GM19035 (cell line): ENCODE measurements at regions not wholly inside any gene's neighbourhood (a gene's known extent, or its start where the extent isn't known, plus 50 kb on each side); places are given as distances from the start of the nearest gene placed in this dataset.
A peak's percentile ranks its signal among the peaks of the same experiment; 100 is the strongest.

Experiments used
- ATAC-seq: cut with Tn5 transposase; IDR thresholded peaks from one replicate; pipeline ENCODE4 v1.9.1; 2021; ENCODE audit not compliant: unreplicated experiment

DNA sequence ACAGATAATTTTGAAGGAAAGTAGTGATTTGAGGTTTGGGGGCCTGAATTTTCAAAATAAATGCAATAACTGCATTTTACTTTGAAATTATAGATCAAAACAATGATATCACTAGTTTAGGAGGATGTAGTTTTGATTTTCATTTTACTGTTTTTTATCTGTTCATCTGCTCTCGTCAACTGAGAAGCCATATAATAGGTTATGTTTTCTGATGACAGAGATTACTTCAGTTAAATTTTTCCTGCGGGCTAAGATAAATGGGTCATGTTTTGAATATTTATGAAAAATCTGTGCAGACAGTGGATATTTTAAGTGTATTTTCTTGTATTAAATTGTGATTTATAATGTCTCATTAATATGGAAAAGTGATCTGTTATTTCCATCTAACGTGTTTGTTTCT lies 573.4 kb downstream of the CPS1 start:
- ATAC-seq, result no peak

DNA sequence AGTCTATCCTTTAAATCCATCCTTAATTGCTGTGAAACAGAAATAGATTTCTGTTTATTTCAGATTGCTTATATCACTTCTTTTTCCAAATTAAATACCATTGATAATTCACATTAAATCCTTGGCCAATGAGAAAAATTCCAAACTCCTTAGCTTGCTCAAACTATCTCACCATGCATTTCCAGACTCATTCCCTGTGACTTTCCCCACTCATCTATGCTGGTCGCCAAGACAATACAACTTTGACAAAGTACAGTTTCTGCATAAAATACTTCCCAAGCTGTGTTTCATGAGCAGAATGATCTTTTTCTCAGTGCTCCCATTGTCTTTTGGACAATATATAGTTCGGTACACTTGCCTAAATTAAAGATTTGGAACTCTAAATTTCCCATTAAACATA lies 575.6 kb downstream of the CPS1 start:
- no peak for ATAC-seq

DNA sequence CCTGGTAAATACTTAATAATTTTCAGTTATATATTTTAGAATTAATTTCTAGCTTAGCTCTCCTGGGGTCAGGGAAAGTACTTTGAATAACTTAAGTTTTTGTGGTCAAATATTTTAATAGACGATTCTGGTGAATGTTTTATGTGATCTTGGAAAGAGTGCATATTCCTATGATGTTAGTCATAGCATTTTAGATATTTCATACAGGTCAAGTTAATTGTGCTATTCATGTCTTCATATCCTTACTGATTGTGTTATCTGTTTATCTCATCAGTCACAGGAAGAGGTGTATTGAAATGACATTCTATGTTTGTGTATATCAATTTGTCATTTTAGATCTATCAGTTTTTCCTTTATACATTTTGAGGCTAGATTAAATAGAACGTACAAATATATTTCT lies 576.2 kb downstream of the CPS1 start:
- ATAC-seq, result no peak

DNA sequence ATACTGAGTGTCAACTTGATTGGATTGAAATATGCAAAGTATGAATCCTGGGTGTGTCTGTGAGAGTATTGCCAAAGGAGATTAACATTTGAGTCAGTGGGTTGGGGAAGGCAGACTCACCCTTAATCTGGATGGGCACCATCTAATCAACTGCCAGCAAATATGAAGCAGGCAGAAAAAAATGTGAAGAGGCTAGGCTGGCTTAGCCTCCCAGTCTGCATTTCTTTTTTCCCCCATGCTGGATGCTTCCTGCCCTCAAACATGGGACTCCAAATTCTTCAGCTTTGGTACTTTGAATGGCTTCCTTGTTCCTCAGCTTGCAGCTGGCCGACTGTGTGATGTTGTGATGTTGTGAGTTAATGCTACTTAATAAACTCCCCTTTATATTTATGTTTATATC lies 577.4 kb downstream of the CPS1 start:
- no peak for ATAC-seq

DNA sequence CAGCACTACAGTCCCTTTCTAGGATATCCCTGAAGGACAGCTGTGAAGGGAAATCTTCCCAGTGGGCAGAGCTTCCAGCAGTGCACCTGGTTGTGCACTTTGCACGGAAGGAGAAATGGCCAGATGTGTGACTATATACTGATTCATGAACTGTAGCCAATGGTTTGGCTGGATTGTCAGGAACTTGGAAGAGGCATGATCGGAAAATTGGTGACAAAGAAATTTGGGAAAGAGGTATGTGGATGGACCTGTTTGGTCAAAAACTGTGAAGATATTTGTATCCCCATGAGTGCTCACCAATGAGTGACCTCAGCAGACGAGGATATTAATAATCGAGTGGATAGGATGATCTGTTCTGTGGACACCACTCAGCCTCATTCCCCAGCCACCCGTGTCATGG lies 582.2 kb downstream of the CPS1 start:
- ATAC-seq, result no peak

DNA sequence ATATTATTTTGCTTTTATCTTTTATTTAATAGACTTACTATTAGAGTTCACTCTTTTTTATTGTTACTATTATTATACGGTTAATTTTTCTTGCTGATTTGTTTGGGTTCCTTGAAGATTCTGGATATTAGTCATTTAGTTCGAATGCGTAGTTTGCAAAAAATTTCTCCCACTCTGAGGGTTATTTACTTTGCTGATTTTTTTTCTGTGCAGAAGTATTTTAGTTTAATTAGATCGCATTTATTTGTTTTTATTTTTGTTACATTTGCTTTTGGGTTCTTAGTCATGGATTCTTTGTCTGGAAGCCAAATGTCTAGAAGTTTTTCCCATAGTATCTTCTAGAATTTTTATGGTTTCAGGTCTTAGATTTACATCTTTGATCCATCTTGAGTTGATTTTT lies 585.2 kb downstream of the CPS1 start:
- no peak for ATAC-seq

DNA sequence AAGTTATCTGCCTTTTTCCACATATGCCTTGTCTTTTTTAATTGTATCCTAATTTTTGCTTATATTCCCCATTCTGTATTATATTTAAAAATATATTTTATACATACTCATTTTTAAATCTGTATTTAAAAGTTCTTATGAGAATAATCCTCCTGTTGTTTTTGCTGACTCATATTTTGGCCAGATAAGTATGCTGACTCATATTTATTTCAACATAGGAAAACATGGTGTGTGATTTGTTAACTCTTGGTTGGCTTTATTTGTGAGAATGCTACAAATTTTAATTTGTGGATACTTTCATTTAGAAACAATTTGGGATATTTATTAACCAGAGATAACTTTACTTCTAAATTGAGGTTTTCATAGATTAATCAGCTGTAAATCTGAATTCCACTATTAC lies 587.7 kb downstream of the CPS1 start:
- ATAC-seq, result no peak

DNA sequence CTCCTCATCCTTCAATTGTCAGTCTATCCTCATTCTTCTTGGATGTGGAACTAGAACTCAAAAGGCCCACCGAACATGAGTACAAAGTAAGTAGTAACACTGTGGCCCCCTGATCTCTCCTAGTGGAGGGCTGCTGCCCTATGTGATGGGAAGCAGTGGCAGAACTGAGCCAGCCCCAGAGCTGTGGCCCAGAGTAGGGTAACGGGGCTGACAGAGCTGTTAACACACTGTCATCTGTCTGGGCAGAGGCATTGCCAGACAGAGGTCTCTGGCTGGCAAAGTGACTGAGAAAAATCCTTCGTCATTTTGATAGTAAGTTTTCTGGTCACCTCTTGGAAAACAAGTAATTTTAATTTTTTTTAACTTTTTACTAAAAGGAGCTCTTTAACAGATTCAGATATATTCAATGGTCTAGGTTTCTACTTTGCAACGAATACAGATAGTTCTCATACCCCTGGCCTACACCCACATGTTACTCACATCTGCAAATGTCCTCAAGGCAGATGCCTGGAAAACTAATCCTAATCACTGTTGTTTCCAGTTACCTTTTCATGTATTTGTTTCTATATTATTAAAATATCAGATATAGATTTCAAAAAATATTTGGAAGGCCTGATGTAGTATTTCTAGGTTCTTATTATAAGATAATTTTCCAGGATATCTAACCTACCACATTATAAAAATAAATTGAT lies 588.7 kb downstream of the CPS1 start:
- ATAC-seq, result no peak

DNA sequence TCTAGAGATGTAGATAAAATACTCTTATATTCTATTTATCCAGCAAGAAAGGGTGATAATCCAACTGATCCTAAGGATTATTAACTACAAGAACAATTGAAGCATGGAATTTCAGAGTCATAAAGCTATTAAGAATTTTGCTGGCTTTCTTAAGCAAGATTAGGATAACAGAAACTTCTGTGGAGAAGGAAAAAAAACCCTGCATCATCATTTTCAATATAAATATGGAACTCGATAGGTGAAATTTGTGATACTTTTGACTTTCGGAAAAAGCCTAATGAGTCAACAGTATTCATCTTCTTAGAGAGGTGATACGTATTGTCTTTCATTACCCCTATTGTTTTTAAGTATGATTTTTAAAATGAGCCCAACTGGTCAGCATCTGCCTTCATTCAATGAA lies 593.3 kb downstream of the CPS1 start:
- ATAC-seq, result no peak

DNA sequence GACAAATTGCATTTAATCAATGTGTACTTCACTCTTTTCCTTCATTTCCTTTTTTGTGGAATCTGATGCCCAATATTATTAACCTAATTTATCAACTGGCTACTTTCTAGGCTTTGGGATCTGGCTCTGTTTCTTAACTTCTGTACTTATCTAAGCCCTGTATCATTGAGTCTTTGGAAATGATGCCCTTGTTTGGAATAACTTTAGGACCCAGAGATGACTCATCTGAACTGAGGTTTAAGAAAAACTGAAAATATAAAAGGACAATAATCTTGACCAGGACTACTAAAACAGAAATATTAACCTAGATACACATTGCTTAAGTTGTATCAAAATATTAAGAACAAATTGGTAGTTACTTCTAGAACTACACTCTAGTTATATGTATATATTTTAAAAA lies 600.8 kb downstream of the CPS1 start:
- ATAC-seq, result no peak

DNA sequence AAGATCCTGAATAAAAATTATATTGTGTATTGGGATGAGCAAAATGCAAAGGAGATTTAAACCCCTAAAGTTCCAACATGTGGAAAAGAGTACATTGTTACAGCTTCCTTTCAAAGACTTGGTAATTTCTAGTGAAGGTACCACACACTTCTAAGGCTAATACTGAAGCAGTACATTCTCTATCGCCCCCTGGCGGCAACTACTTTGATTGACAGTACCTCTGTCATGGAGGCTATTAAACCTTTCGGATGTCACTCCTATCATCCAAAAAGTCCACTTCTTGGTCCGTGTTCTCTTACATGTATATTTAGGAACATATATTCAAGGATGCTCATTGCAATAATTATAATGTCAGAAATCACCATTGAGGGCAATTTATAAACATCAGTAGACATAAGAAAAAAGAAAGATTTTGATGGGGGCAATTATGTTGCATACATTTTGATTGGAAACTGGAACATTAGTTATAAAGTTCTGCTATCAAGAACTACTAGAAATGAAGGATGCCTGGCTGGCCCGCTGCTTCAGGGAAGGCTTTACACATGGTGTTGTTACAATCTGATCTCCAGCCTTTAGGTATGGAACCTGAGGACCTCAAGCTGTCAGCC lies 601.6 kb downstream of the CPS1 start:
- peak; percentile 99 for ATAC-seq

DNA sequence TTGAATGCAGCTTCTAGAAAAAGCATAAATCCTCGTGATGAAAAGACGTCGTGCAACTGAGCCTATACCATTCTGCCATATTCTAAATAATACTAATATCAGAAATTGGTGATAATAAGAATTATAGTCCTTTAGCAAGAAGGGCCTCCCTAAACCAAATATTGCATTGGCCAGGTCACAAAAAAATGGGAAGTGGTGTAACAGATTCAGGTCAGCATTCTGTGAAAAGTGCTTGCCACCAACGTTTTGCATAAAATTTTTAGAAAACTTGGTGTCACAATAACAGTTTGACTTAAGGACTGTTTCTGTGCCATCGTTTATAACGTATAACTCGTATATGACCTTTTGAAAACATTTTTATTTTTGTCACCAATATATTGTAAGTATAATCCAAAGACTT lies 603.6 kb downstream of the CPS1 start:
- ATAC-seq, result no peak

DNA sequence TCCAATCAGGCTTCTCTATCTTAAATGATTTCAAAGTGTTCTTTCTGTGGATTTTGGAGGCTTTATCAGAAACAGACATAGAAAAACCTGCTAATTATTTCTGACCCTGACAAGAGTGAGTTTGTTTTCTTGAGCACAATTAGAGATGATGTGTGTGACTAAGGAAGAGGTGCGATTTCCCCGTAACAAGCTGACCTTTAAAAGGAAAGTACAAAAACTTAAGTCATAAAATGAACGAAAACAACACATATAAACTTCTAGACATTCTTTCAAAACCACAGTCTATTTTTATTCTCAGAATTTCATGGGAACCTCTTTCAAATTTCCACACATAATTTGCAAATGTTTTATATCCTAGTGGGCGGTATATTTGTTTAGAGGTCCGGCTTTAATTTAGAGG lies 604.8 kb downstream of the CPS1 start:
- no peak for ATAC-seq

DNA sequence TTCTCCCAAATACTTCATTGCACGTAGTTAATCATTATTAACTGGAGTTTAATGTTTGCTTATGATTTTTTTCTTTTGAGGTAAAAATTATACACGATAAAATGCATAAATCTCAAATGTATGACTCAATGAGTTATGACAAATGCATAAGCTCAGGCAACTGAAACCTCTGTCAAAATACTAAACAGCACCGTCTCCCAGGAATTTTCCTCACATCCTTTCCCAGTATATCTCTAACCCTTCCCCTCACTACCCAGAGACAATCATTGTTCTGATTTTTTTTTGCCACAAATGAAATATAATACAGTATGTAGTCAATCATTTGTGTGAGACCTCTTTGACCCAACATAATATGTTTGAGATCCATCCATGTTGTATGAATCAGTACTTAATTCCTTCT lies 606.5 kb downstream of the CPS1 start:
- ATAC-seq, result no peak

DNA sequence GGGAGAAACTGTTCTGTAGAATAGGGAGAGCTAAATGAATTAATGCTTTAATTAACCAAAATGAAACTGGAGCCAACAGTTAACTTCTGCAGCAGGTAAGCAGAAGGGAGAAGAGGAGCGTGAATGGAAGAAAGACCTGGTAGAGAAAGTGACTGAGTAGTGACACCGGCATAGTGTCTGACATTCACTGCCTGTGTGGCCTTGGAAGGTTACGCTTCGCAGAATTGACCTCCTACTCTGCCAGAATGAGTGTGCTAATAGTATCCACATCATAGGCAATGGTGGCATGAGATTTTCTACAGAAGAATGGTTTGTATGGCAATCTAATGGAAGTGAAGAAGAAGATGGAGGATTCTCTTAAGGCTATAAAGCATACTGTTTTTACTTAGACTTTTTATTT lies 614.4 kb downstream of the CPS1 start:
- ATAC-seq, result no peak

DNA sequence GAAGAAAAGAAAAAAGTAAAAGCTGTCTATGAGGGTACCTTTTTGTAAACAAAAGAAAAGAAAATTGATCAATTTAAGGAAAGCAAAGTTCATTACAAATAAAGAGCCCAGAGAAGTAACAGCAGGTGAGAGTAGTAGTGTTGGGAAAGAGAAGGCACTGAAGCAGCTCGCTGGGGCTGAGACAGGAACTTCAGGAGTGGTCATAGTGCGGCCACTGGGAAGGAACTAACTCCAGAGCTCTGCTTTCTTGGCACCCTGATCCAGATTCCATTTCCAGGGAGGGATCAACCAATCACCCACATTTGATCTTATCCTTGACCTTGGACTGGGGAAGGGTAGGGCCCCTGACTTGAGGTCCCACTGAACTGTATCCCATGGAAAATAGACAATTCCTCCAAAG lies 617.6 kb downstream of the CPS1 start:
- no peak for ATAC-seq

DNA sequence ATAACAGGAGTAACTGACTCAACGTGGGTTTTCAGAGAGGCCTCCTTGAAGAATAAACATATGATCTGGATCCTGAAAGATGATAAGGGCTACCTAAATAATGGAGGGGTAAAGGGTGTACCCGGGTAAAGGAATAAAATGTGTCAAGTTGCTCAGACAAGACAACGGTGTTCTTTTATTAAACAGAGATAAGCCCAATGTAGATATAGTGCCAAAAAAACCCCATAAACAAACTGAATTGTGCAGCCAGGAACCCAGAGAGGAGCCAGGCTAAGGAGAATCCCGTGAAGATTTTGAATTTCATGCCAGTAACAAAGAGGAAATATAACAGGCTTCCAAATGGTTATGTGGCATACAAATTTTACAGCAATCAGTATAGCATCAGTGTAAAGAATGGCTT lies 618.2 kb downstream of the CPS1 start:
- ATAC-seq, result no peak

DNA sequence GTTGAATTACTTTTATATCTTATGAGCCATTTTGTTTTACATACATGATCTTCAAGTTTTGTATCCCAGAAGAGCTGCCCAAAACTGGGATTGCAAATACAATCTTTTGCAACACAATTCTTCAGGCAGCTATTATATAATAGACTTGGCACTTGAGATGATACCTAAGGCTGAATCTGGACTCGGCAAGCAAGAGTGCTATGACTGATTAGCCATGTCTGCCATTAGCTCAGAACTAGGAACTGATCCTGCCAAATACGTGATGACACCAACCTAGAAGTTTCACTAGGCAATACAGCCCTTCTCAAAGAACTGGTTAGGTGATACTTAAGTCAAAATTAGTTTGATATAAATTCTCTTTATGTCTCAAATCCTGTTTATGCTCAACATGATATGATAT lies 619.6 kb downstream of the CPS1 start:
- no peak for ATAC-seq

DNA sequence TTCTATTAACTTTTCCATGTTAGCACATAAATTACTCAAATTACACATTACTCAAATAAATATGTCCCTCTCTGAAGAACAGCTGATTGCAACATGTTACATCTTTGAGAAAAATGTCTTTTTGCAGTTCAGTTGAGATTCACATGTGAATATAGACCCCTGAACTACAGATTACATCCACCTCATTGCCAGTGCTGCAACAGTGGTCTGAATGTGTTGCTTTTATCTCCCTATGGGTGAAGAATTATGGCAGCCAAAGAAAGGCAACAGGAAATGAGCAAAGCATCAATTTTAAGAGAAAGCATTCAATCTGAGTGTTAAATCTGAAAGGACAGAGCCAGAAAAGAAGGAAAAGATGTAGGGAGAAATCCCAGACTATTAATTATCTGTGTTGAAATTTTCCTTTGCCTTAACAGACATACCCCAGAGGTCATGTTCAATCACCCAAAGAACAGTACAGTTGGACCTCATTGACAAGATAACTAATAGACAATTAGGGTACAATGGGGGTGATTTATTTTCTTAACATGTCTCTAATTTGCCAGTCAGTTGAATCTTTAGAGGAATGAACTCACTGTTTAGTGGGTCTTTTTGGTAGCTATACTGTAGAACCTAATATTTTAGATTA lies 620.2 kb downstream of the CPS1 start:
- no peak for ATAC-seq

DNA sequence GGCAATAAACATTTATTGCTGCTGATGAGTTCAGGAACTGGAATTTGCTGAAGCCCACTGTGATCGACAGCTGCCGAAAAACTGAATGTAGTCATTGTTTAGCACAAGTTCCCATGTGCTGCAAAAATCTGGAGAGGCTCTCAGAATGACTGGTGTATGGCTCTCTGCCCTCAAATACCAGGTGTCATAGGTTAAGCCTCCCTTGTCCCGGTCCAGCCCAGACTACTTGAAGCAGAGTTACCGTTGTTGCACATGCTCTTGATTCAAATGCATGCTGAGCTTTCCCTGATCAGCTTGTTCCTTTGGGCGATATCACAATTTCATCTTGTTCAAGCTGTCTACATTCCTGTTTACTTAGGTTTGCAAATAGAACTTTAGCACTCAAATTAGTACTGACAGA lies 625.2 kb downstream of the CPS1 start:
- no peak for ATAC-seq

DNA sequence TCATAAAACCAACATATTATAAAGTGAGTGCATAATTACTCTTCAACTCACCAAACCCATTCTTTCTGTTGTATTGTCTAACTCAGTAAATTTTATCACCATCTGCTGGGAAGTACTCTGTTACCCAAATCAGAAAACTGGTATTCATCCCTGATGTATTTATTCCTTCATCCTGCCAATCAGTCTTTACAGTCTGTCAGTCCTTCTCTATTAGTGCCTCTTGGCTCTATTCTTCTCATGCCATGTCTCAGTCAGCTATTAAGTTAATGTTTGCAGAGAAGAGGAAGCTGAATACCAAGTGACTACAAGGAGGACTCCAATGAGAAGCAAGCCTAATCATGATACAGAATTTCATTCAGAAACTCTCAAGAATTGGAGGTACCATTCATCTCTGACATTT lies 631.2 kb downstream of the CPS1 start:
- no peak for ATAC-seq

DNA sequence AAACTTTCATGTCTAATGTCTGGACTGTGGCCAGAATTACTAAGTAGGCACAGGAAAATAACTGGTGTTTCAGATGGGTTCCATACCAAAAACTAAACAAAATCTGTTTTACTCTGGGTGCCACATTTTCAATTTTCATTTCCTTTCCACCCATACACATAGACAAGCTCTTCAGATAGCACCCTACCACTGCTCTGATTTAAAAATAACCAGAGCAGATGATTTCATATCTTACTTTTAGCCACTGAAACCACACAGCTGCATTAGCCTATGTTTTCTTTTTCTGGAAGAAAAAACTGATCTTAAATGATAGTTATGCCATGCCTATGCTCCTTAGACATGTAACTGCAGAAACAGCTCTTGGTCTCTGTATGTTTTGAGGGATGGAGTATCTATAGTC lies 647.6 kb downstream of the CPS1 start:
- peak; percentile 90 for ATAC-seq

DNA sequence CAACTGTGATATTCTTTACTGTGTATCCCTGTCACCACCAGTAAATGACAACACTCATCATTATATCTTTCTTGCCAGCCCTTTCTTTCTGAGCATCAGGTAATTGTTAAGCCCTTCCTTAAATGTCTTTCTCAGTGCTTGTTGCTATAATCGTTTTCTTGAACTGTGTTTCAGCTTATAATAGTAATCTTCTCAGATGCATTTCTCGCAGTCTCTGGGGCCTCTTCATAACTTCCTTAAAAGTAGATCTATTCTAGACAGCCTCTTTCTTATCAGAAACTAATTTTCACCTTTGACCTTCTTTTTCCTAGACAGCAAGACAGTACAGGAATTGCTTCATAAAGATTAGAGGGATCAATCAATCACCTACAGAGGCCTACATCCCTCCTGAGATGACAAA lies 648.1 kb downstream of the CPS1 start:
- ATAC-seq, result peak; percentile 19
